ENCODE measurements at regions not wholly inside any gene's neighbourhood (a gene's known extent, or its start where the extent isn't known, plus 50 kb on each side); places are given as distances from the start of the nearest gene placed in this dataset.
"Not testable (repeated sequence)": the region's sequence is repeated elsewhere in the genome, so short reads cannot be mapped to it uniquely, and the experiment has no call there.

- H3K4me1 Mint-ChIP-seq; H3K27me3 Mint-ChIP-seq (ENCODE audit: low read depth); H3K27ac Mint-ChIP-seq; H3K36me3 Mint-ChIP-seq (ENCODE audit: low read depth); H3K4me3 Mint-ChIP-seq: not testable (repeated sequence)
- peaks cover 64% of the 10 kb centered on the region for H3K9me3 Mint-ChIP-seq
Observed at GRCh38 chr20:18876394-18876793, 62.8 kb downstream of the SCP2D1 start.

GRCh38 chr20:18879262-18879661 lies 65.7 kb downstream of the SCP2D1 start:
- Mint-ChIP-seq H3K4me3 (no peak overlapping the region), H3K27ac (no peak overlapping the region), H3K36me3 (ENCODE audit: low read depth) (no peaks in the 10 kb centered on the region), H3K9me3 (peaks cover 57% of the 10 kb centered on the region), H3K4me1 (no peaks in the 10 kb centered on the region), H3K27me3 (ENCODE audit: low read depth) (no peaks in the 10 kb centered on the region)
- TF ChIP-seq CTCF (IDR thresholded peaks at IDR 0.05; ENCODE audit: unreplicated experiment in 3 of 3): no peak

- Mint-ChIP-seq H3K36me3 (ENCODE audit: low read depth) (no peaks in the 10 kb centered on the region), H3K27ac (no peak overlapping the region), H3K9me3 (peaks cover 19% of the 10 kb centered on the region), H3K4me1 (no peaks in the 10 kb centered on the region), H3K4me3 (no peak overlapping the region), H3K27me3 (ENCODE audit: low read depth) (no peaks in the 10 kb centered on the region)
- TF ChIP-seq CTCF (IDR thresholded peaks at IDR 0.05; ENCODE audit: unreplicated experiment in 3 of 3): no peak
Observed at GRCh38 chr20:18886756-18887155, 73.2 kb downstream of the SCP2D1 start.

- no peaks in the 10 kb centered on the region for H3K27me3 Mint-ChIP-seq (ENCODE audit: low read depth)
- peaks cover 21% of the 10 kb centered on the region for H3K4me1 Mint-ChIP-seq
- H3K36me3 Mint-ChIP-seq (ENCODE audit: low read depth): no peaks in the 10 kb centered on the region
- no peak for TF ChIP-seq CTCF (IDR thresholded peaks at IDR 0.05; ENCODE audit: unreplicated experiment in 3 of 3)
- H3K9me3 Mint-ChIP-seq: peaks cover 2% of the 10 kb centered on the region
- H3K4me3 Mint-ChIP-seq: no peak overlapping the region
- peak overlapping the region in 2 of 3 experiments; percentile 33 to 53 for H3K27ac Mint-ChIP-seq
Observed at GRCh38 chr20:18901980-18902737, 88.6 kb downstream of the SCP2D1 start.

GRCh38 chr20:18904192-18904591 lies 90.6 kb downstream of the SCP2D1 start:
- no peak for TF ChIP-seq CTCF (IDR thresholded peaks at IDR 0.05; ENCODE audit: unreplicated experiment in 3 of 3)
- no peaks in the 10 kb centered on the region for H3K36me3 Mint-ChIP-seq (ENCODE audit: low read depth)

GRCh38 chr20:18904624-18905023 lies 91.0 kb downstream of the SCP2D1 start:
- Mint-ChIP-seq H3K27me3 (ENCODE audit: low read depth) (no peaks in the 10 kb centered on the region), H3K4me1 (peaks cover 21% of the 10 kb centered on the region), H3K27ac (peak overlapping the region in 1 of 3 experiments; percentile 49), H3K9me3 (peaks cover 2% of the 10 kb centered on the region), H3K4me3 (no peak overlapping the region), H3K36me3 (ENCODE audit: low read depth) (no peaks in the 10 kb centered on the region)
- peak in 1 of 3 experiments; percentile 37 for TF ChIP-seq CTCF (IDR thresholded peaks at IDR 0.05; ENCODE audit: unreplicated experiment in 3 of 3)

More at GRCh38 chr20:18904192-18904591, 90.6 kb downstream of the SCP2D1 start:
- H3K9me3 Mint-ChIP-seq: peaks cover 2% of the 10 kb centered on the region
- H3K27ac Mint-ChIP-seq: no peak overlapping the region
- H3K27me3 Mint-ChIP-seq (ENCODE audit: low read depth): no peaks in the 10 kb centered on the region
- H3K4me1 Mint-ChIP-seq: peaks cover 21% of the 10 kb centered on the region
- no peak overlapping the region for H3K4me3 Mint-ChIP-seq
